Osteoblast (primary cell): ENCODE measurements at regions not wholly inside any gene's neighbourhood (a gene's known extent, or its start where the extent isn't known, plus 50 kb on each side); places are given as distances from the start of the nearest gene placed in this dataset.
"Not testable (repeated sequence)": the region's sequence is repeated elsewhere in the genome, so short reads cannot be mapped to it uniquely, and the experiment has no call there.

ENCODE experiments used
- DNase-seq: peaks from one replicate; pipeline ENCODE4 v3.0.0; 2011; ENCODE audit warnings: low spot score, mixed read lengths; ENCODE audit not compliant: insufficient read length; ENCODE audit errors: missing footprints
- H2AFZ ChIP-seq: 2 replicates; pipeline ENCODE4 v1.6.0; 2011; ENCODE audit warnings: mild to moderate bottlenecking, low read length
- H3K27ac ChIP-seq: 2 replicates; pipeline ENCODE4 v1.5.1; 2011; ENCODE audit warnings: mild to moderate bottlenecking, low read depth, low read length, moderate library complexity
- H3K27me3 ChIP-seq: 2 replicates; pipeline ENCODE4 v1.6.0; 2012; ENCODE audit warnings: mild to moderate bottlenecking, control low read depth, inconsistent platforms, low read length, moderate library complexity; ENCODE audit not compliant: insufficient read depth
- H3K36me3 ChIP-seq: 2 replicates; pipeline ENCODE4 v1.5.1; 2011; ENCODE audit warnings: mild to moderate bottlenecking, low read length, control low read depth, moderate library complexity; ENCODE audit not compliant: insufficient read depth
- H3K4me1 ChIP-seq: 2 replicates; pipeline ENCODE4 v1.5.1; 2011; ENCODE audit warnings: mild to moderate bottlenecking, low read length, control low read depth, moderate library complexity; ENCODE audit not compliant: insufficient read depth
- H3K4me2 ChIP-seq: 2 replicates; pipeline ENCODE4 v1.6.0; 2011; ENCODE audit warnings: mild to moderate bottlenecking, low read length; ENCODE audit not compliant: insufficient read depth
- H3K4me3 ChIP-seq: fragments of 200-600 bp; sonication (generic); 3 replicates; pipeline ENCODE4 v1.5.1; 2012; ENCODE audit warnings: mild to moderate bottlenecking, low read length, inconsistent platforms; ENCODE audit not compliant: insufficient read depth
- H3K79me2 ChIP-seq: 2 replicates; pipeline ENCODE4 v1.6.0; 2012; ENCODE audit warnings: mild to moderate bottlenecking, low read length, control low read depth, inconsistent platforms; ENCODE audit not compliant: insufficient read depth
- H3K9me3 ChIP-seq: 2 replicates; pipeline ENCODE4 v1.5.1; 2011; ENCODE audit warnings: low read depth, low read length, control low read depth
- H4K20me1 ChIP-seq: 2 replicates; pipeline ENCODE4 v1.6.0; 2012; ENCODE audit warnings: mild to moderate bottlenecking, low read length, control low read depth; ENCODE audit not compliant: insufficient read depth
- CTCF ChIP-seq: IDR thresholded peaks from 2 replicates; pipeline ENCODE4 v1.5.1; 2011; ENCODE audit warnings: mild to moderate bottlenecking, low read depth, low read length, moderate library complexity; ENCODE audit errors: extremely low read depth

- no peaks in the 10 kb centered on the region for H3K79me2 ChIP-seq
- peaks cover 2% of the 10 kb centered on the region for H3K9me3 ChIP-seq
- no peak overlapping the region for H3K4me3 ChIP-seq
- H2AFZ ChIP-seq: no peak overlapping the region
- H3K27ac ChIP-seq: no peak overlapping the region
- no peak for TF ChIP-seq CTCF
- no peak overlapping the region for H3K4me2 ChIP-seq
- no peaks in the 10 kb centered on the region for H3K27me3 ChIP-seq
- peaks cover 4% of the 10 kb centered on the region for H3K4me1 ChIP-seq
- H3K36me3 ChIP-seq: no peaks in the 10 kb centered on the region
- DNase-seq: no peak
- no peaks in the 10 kb centered on the region for H4K20me1 ChIP-seq
These were observed 233.5 kb upstream of the NRIP1 start for GRCh38 chr21:15298306-15298705.

- not testable (repeated sequence) for H4K20me1 ChIP-seq
These were observed 234.0 kb upstream of the NRIP1 start for GRCh38 chr21:15298755-15299154.

GRCh38 chr21:15300131-15300530, 235.3 kb upstream of the NRIP1 start:
- no peak overlapping the region for H3K4me2 ChIP-seq
- H3K9me3 ChIP-seq: peaks cover 2% of the 10 kb centered on the region
- no peak overlapping the region for H2AFZ ChIP-seq
- no peak for DNase-seq
- no peaks in the 10 kb centered on the region for H3K36me3 ChIP-seq
- no peak overlapping the region for H3K4me3 ChIP-seq
- H4K20me1 ChIP-seq: no peaks in the 10 kb centered on the region
- H3K27ac ChIP-seq: no peak overlapping the region
- H3K27me3 ChIP-seq: no peaks in the 10 kb centered on the region
- no peaks in the 10 kb centered on the region for H3K79me2 ChIP-seq
- H3K4me1 ChIP-seq: no peaks in the 10 kb centered on the region
- TF ChIP-seq CTCF: no peak

More at GRCh38 chr21:15298755-15299154, 234.0 kb upstream of the NRIP1 start:
- not testable (repeated sequence) for H3K4me3 ChIP-seq, DNase-seq, H2AFZ ChIP-seq, H3K79me2 ChIP-seq, H3K27me3 ChIP-seq, H3K27ac ChIP-seq, H3K36me3 ChIP-seq, H3K4me1 ChIP-seq, H3K4me2 ChIP-seq, H3K9me3 ChIP-seq

- no peak overlapping the region for H2AFZ ChIP-seq
- H3K4me3 ChIP-seq: no peak overlapping the region
- no peaks in the 10 kb centered on the region for H3K79me2 ChIP-seq
- H3K27me3 ChIP-seq: no peaks in the 10 kb centered on the region
- no peaks in the 10 kb centered on the region for H3K36me3 ChIP-seq
- no peak overlapping the region for H3K27ac ChIP-seq
- DNase-seq: no peak
- H3K9me3 ChIP-seq: peaks cover 2% of the 10 kb centered on the region
- H3K4me1 ChIP-seq: no peaks in the 10 kb centered on the region
- no peak for TF ChIP-seq CTCF
- no peak overlapping the region for H3K4me2 ChIP-seq
- no peaks in the 10 kb centered on the region for H4K20me1 ChIP-seq
These were observed 236.2 kb upstream of the NRIP1 start for GRCh38 chr21:15301014-15301413.
